Mesendoderm (in vitro differentiated cells): ENCODE measurements at regions not wholly inside any gene's neighbourhood (a gene's known extent, or its start where the extent isn't known, plus 50 kb on each side); places are given as distances from the start of the nearest gene placed in this dataset.

ENCODE experiments used
- DNase-seq: peaks from one replicate; pipeline ENCODE4 v3.0.0; 2013
- H2AK5ac ChIP-seq: 2 replicates; pipeline ENCODE4 v1.6.1; 2013; ENCODE audit warnings: low read length, inconsistent platforms
- H2BK120ac ChIP-seq: 2 replicates; pipeline ENCODE4 v1.6.1; 2013; ENCODE audit warnings: low read depth, mild to moderate bottlenecking, low read length, moderate library complexity, mixed read lengths
- H2BK15ac ChIP-seq: replicated peaks from 2 replicates; pipeline ENCODE4 v1.6.1; 2013; ENCODE audit warnings: low read depth, mild to moderate bottlenecking, moderate library complexity
- H2BK5ac ChIP-seq: 2 replicates; pipeline ENCODE4 v1.6.1; 2013; ENCODE audit warnings: low read length, inconsistent platforms
- H3K18ac ChIP-seq: 2 replicates; pipeline ENCODE4 v1.6.1; 2013; ENCODE audit warnings: mild to moderate bottlenecking, low read length, mixed read lengths
- H3K23ac ChIP-seq: one replicate; pipeline ENCODE4 v1.6.1; 2013; ENCODE audit warnings: low read length
- H3K27ac ChIP-seq: 2 replicates; pipeline ENCODE4 v1.5.1; 2013; ENCODE audit warnings: low read depth, mild to moderate bottlenecking, inconsistent platforms, low read length, moderate library complexity
- H3K27me3 ChIP-seq: 2 replicates; pipeline ENCODE4 v1.6.1; 2013; ENCODE audit warnings: low read length, control low read depth, mild to moderate bottlenecking, inconsistent platforms; ENCODE audit not compliant: insufficient read depth, poor library complexity
- H3K36me3 ChIP-seq: 2 replicates; pipeline ENCODE4 v1.6.1; 2013; ENCODE audit warnings: low read length, inconsistent platforms; ENCODE audit not compliant: control insufficient read depth, insufficient read depth
- H3K4ac ChIP-seq: one replicate; pipeline ENCODE4 v1.6.1; 2013; ENCODE audit warnings: low read depth, mild to moderate bottlenecking, low read length, moderate library complexity
- H3K4me1 ChIP-seq: 2 replicates; pipeline ENCODE4 v1.6.1; 2013; ENCODE audit warnings: low read depth, low read length, inconsistent platforms; ENCODE audit not compliant: control insufficient read depth
- H3K4me2 ChIP-seq: 2 replicates; pipeline ENCODE4 v1.6.1; 2013; ENCODE audit warnings: low read length
- H3K4me3 ChIP-seq: 2 replicates; pipeline ENCODE4 v1.5.1; 2013; ENCODE audit warnings: mild to moderate bottlenecking, low read length
- H3K56ac ChIP-seq: one replicate; pipeline ENCODE4 v1.6.1; 2013; ENCODE audit warnings: low read length
- H3K79me1 ChIP-seq: 2 replicates; pipeline ENCODE4 v1.6.1; 2013; ENCODE audit warnings: low read length, inconsistent platforms
- H3K79me2 ChIP-seq: 2 replicates; pipeline ENCODE4 v1.6.1; 2013; ENCODE audit warnings: mild to moderate bottlenecking, low read length; ENCODE audit not compliant: control insufficient read depth, insufficient read depth
- H3K9ac ChIP-seq: 2 replicates; pipeline ENCODE4 v1.6.1; 2013; ENCODE audit warnings: low read length, inconsistent platforms
- H4K5ac ChIP-seq: one replicate; pipeline ENCODE4 v1.6.1; 2013; ENCODE audit warnings: low read length
- H4K8ac ChIP-seq: one replicate; pipeline ENCODE4 v1.6.1; 2013; ENCODE audit warnings: low read depth, mild to moderate bottlenecking, control low read depth, low read length, moderate library complexity
- WGBS: extraction: QIAGEN DNeasy Blood & Tissue Kit; methylation state at CpG from one replicate; pipeline ENCODE4 v1.1.7; 2013; ENCODE audit warnings: low lambda C conversion rate, missing lambda C conversion rate; ENCODE audit not compliant: insufficient coverage; ENCODE audit errors: extremely low coverage; 5-methylcytosine and 5-hydroxymethylcytosine counted together

- Histone ChIP-seq H3K79me1 (no peaks in the 10 kb centered on the region), H3K4ac (no peak overlapping the region), H4K5ac (no peak overlapping the region), H3K4me1 (no peaks in the 10 kb centered on the region), H3K4me2 (no peak overlapping the region), H3K27ac (no peak overlapping the region), H2BK120ac (no peak overlapping the region), H3K9ac (no peak overlapping the region), H3K23ac (no peak overlapping the region), H3K56ac (no peak overlapping the region), H3K36me3 (no peaks in the 10 kb centered on the region), H3K79me2 (no peaks in the 10 kb centered on the region), H2AK5ac (no peak overlapping the region), H2BK15ac (no peak overlapping the region), H3K18ac (no peak overlapping the region), H4K8ac (no peak overlapping the region), H2BK5ac (no peak overlapping the region), H3K4me3 (no peak overlapping the region), H3K27me3 (no peaks in the 10 kb centered on the region)
- no peak for DNase-seq
- no CpG with 5 or more reads among the region's 1 CpG for WGBS
Observed at GRCh38 chr1:69400128-69400527, 167.6 kb upstream of the LRRC7 start.

- Histone ChIP-seq H3K4ac (no peak overlapping the region), H3K27ac (no peak overlapping the region), H3K36me3 (no peaks in the 10 kb centered on the region), H3K9ac (no peak overlapping the region), H2BK15ac (no peak overlapping the region), H4K5ac (no peak overlapping the region), H3K4me3 (no peak overlapping the region), H2BK5ac (no peak overlapping the region), H2AK5ac (no peak overlapping the region), H3K56ac (no peak overlapping the region), H3K18ac (no peak overlapping the region), H3K23ac (no peak overlapping the region), H4K8ac (no peak overlapping the region), H3K4me2 (no peak overlapping the region), H3K79me2 (no peaks in the 10 kb centered on the region), H3K79me1 (no peaks in the 10 kb centered on the region), H3K4me1 (no peaks in the 10 kb centered on the region), H3K27me3 (no peaks in the 10 kb centered on the region), H2BK120ac (no peak overlapping the region)
- WGBS, result no CpG with 5 or more reads among the region's 3 CpGs
- DNase-seq, result no peak
Observed at GRCh38 chr1:69401879-69402278, 165.8 kb upstream of the LRRC7 start.

GRCh38 chr1:69403756-69404320 lies 163.9 kb upstream of the LRRC7 start:
- no peak overlapping the region for H3K9ac ChIP-seq
- H2BK5ac ChIP-seq, result no peak overlapping the region
- H3K79me1 ChIP-seq, result no peaks in the 10 kb centered on the region
- H2AK5ac ChIP-seq, result no peak overlapping the region
- no peak overlapping the region for H2BK120ac ChIP-seq
- H3K23ac ChIP-seq, result no peak overlapping the region
- no peak overlapping the region for H3K18ac ChIP-seq
- H3K79me2 ChIP-seq, result no peaks in the 10 kb centered on the region
- H4K5ac ChIP-seq, result no peak overlapping the region
- H3K56ac ChIP-seq, result no peak overlapping the region
- H2BK15ac ChIP-seq, result no peak overlapping the region
- no peak for DNase-seq
- H3K27ac ChIP-seq, result no peak overlapping the region
- no peak overlapping the region for H3K4me2 ChIP-seq
- H4K8ac ChIP-seq, result no peak overlapping the region
- no peaks in the 10 kb centered on the region for H3K27me3 ChIP-seq
- no peaks in the 10 kb centered on the region for H3K4me1 ChIP-seq
- WGBS, result no CpG with 5 or more reads among the region's 3 CpGs
- H3K36me3 ChIP-seq, result no peaks in the 10 kb centered on the region
- no peak overlapping the region for H3K4me3 ChIP-seq
- H3K4ac ChIP-seq, result no peak overlapping the region

GRCh38 chr1:69404486-69404885 lies 163.2 kb upstream of the LRRC7 start:
- no peak overlapping the region for H3K23ac ChIP-seq
- H3K79me2 ChIP-seq, result no peaks in the 10 kb centered on the region
- H3K27me3 ChIP-seq, result no peaks in the 10 kb centered on the region
- H2BK120ac ChIP-seq, result no peak overlapping the region
- no peak overlapping the region for H2AK5ac ChIP-seq
- no peaks in the 10 kb centered on the region for H3K36me3 ChIP-seq
- H3K4ac ChIP-seq, result no peak overlapping the region
- peak; percentile 16 for DNase-seq
- no peak overlapping the region for H4K5ac ChIP-seq
- H3K4me1 ChIP-seq, result no peaks in the 10 kb centered on the region
- no CpG with 5 or more reads among the region's 1 CpG for WGBS
- no peak overlapping the region for H3K27ac ChIP-seq
- H3K4me2 ChIP-seq, result no peak overlapping the region
- H3K79me1 ChIP-seq, result no peaks in the 10 kb centered on the region
- no peak overlapping the region for H3K9ac ChIP-seq
- no peak overlapping the region for H4K8ac ChIP-seq
- no peak overlapping the region for H3K56ac ChIP-seq
- H2BK15ac ChIP-seq, result no peak overlapping the region
- H2BK5ac ChIP-seq, result no peak overlapping the region
- H3K18ac ChIP-seq, result no peak overlapping the region
- H3K4me3 ChIP-seq, result no peak overlapping the region

- Histone ChIP-seq H3K18ac (no peak overlapping the region), H3K4me2 (no peak overlapping the region), H3K27me3 (no peaks in the 10 kb centered on the region), H2AK5ac (no peak overlapping the region), H3K9ac (no peak overlapping the region), H2BK5ac (no peak overlapping the region), H3K4me1 (no peaks in the 10 kb centered on the region), H4K5ac (no peak overlapping the region), H3K4me3 (no peak overlapping the region), H3K79me2 (no peaks in the 10 kb centered on the region), H3K36me3 (no peaks in the 10 kb centered on the region), H4K8ac (no peak overlapping the region), H2BK15ac (no peak overlapping the region), H3K23ac (no peak overlapping the region), H2BK120ac (no peak overlapping the region), H3K79me1 (no peaks in the 10 kb centered on the region), H3K27ac (no peak overlapping the region), H3K56ac (no peak overlapping the region), H3K4ac (no peak overlapping the region)
- WGBS, result no CpG with 5 or more reads among the region's 3 CpGs
- DNase-seq, result no peak
Observed at GRCh38 chr1:69406244-69406643, 161.5 kb upstream of the LRRC7 start.

GRCh38 chr1:69409731-69410456 lies 157.8 kb upstream of the LRRC7 start:
- H3K36me3 ChIP-seq, result no peaks in the 10 kb centered on the region
- no peak overlapping the region for H3K56ac ChIP-seq
- no peaks in the 10 kb centered on the region for H3K4me1 ChIP-seq
- no peaks in the 10 kb centered on the region for H3K27me3 ChIP-seq
- H3K27ac ChIP-seq, result no peak overlapping the region
- no peak overlapping the region for H2BK15ac ChIP-seq
- H3K18ac ChIP-seq, result no peak overlapping the region
- no peak overlapping the region for H4K8ac ChIP-seq
- no peak overlapping the region for H3K9ac ChIP-seq
- DNase-seq, result no peak
- H3K4ac ChIP-seq, result no peak overlapping the region
- no peak overlapping the region for H3K4me2 ChIP-seq
- no peaks in the 10 kb centered on the region for H3K79me1 ChIP-seq
- H3K23ac ChIP-seq, result no peak overlapping the region
- no peak overlapping the region for H2BK120ac ChIP-seq
- no peak overlapping the region for H4K5ac ChIP-seq
- H3K79me2 ChIP-seq, result no peaks in the 10 kb centered on the region
- H2BK5ac ChIP-seq, result no peak overlapping the region
- H3K4me3 ChIP-seq, result no peak overlapping the region
- no peak overlapping the region for H2AK5ac ChIP-seq
- no CpG with 5 or more reads among the region's 3 CpGs for WGBS
